GM12878 (cell line): ENCODE measurements at regions not wholly inside any gene's neighbourhood (a gene's known extent, or its start where the extent isn't known, plus 50 kb on each side); places are given as distances from the start of the nearest gene placed in this dataset.
"Not testable (repeated sequence)": the region's sequence is repeated elsewhere in the genome, so short reads cannot be mapped to it uniquely, and the experiment has no call there.

Experiments used
- CTCF ChIP-seq, 3 experiments: IDR thresholded peaks in 2 of 3; conservative IDR thresholded peaks in 1 of 3; 2 replicates each; pipeline ENCODE4 v1.5.1; 2011; ENCODE audit warnings: low read depth in 3 of 3, low read length in 3 of 3, mild to moderate bottlenecking in 3 of 3, control low read depth in 2 of 3, moderate library complexity in 2 of 3, inconsistent platforms in 1 of 3, mixed read lengths in 1 of 3; ENCODE audit not compliant: control insufficient read depth in 2 of 3, insufficient read depth in 1 of 3; ENCODE audit errors: extremely low read depth in 1 of 3
- HDAC6 ChIP-seq: fragments of 200-600 bp; sonication (generic); IDR thresholded peaks from one replicate; pipeline ENCODE4 v1.8.0; 2017; ENCODE audit warnings: antibody characterized with exemption; ENCODE audit not compliant: unreplicated experiment
- JUND ChIP-seq: IDR thresholded peaks from 2 replicates; pipeline ENCODE4 v1.6.1; 2012; ENCODE audit warnings: low read depth, mild to moderate bottlenecking, low read length, improper control_type of control experiment, moderate library complexity
- PKNOX1 ChIP-seq: fragments of 450-650 bp; IDR thresholded peaks from 2 replicates; pipeline ENCODE4 v1.6.1; 2016; ENCODE audit warnings: mild to moderate bottlenecking
- POLR2AphosphoS5 ChIP-seq: IDR thresholded peaks from 2 replicates; pipeline ENCODE4 v1.6.1; 2011; ENCODE audit warnings: mild to moderate bottlenecking, low read length, inconsistent platforms
- SUZ12 ChIP-seq: fragments of 200-600 bp; sonication (generic); IDR thresholded peaks from one replicate; pipeline ENCODE4 v1.6.1; 2018; ENCODE audit warnings: antibody characterized with exemption, mild to moderate bottlenecking; ENCODE audit not compliant: unreplicated experiment
- USF2 ChIP-seq: IDR thresholded peaks from 2 replicates; pipeline ENCODE4 v1.6.1; 2011; ENCODE audit warnings: low read depth, low read length, improper control_type of control experiment, borderline replicate concordance
- YY1 ChIP-seq: IDR thresholded peaks from 2 replicates; pipeline ENCODE4 v1.6.1; 2011; ENCODE audit warnings: low read depth, mild to moderate bottlenecking, low read length
- TF ChIP-seq, protein P1 (sequence below): IDR thresholded peaks from 2 replicates; pipeline ENCODE4 v1.6.1; 2012; ENCODE audit warnings: mild to moderate bottlenecking, low read depth, low read length

DNA sequence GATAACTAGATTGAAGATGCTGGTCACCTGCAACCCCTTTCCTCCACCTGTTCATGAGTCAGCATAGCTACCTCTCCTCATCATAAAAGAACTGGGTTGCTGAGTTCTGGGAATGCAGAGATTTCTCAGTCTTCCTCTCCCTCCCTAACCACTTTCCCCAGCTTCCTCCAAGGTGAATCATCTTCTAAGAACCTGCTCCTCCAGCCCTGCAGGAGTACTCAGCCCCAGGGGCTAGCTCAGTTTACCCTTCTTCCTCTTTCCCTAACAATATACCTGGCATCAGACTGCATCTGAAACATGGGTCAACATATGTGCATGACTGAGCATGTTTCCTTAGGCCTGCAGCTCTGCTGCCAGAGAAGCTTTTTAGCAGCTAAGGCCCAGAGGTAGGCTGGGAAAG is 1157.5 kb upstream of the SEL1L start:
- not testable (repeated sequence) for TF ChIP-seq CTCF (IDR thresholded peaks at IDR 0.05 in 2 of 3, conservative IDR thresholded peaks at IDR 0.05 in 1 of 3; ENCODE audit: control insufficient read depth in 2 of 3, extremely low read depth in 1 of 3, insufficient read depth in 1 of 3, low read depth in 3 of 3, low read length in 3 of 3); JUND; USF2; POLR2AphosphoS5; SUZ12; HDAC6; YY1; PKNOX1
- TF ChIP-seq, protein P1, sequence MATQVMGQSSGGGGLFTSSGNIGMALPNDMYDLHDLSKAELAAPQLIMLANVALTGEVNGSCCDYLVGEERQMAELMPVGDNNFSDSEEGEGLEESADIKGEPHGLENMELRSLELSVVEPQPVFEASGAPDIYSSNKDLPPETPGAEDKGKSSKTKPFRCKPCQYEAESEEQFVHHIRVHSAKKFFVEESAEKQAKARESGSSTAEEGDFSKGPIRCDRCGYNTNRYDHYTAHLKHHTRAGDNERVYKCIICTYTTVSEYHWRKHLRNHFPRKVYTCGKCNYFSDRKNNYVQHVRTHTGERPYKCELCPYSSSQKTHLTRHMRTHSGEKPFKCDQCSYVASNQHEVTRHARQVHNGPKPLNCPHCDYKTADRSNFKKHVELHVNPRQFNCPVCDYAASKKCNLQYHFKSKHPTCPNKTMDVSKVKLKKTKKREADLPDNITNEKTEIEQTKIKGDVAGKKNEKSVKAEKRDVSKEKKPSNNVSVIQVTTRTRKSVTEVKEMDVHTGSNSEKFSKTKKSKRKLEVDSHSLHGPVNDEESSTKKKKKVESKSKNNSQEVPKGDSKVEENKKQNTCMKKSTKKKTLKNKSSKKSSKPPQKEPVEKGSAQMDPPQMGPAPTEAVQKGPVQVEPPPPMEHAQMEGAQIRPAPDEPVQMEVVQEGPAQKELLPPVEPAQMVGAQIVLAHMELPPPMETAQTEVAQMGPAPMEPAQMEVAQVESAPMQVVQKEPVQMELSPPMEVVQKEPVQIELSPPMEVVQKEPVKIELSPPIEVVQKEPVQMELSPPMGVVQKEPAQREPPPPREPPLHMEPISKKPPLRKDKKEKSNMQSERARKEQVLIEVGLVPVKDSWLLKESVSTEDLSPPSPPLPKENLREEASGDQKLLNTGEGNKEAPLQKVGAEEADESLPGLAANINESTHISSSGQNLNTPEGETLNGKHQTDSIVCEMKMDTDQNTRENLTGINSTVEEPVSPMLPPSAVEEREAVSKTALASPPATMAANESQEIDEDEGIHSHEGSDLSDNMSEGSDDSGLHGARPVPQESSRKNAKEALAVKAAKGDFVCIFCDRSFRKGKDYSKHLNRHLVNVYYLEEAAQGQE, result not testable (repeated sequence)
